ENCODE measurements at regions not wholly inside any gene's neighbourhood (a gene's known extent, or its start where the extent isn't known, plus 50 kb on each side); places are given as distances from the start of the nearest gene placed in this dataset.

DNA sequence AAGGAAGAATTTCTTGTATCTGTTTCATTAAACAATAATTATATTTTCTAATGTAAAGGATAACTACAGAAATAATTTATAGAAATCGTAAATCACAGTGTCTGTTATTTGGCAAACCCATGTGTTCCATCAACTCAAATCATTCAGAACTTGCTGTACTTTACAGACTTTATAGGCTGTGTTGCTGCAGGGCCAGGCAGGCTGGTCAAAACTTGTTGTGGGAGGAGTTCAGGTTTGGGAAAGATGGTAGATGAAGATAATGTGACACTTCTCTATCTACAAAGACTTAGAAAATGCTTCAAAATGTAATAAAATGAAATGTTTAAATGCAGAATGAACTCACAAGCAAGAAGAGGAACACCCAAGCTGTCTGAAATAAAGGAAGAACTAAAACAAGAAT, 183.4 kb downstream of the SEMA6D start:
- TF ChIP-seq EZH2 (IDR thresholded peaks at IDR 0.05; ENCODE audit: borderline replicate concordance, insufficient read depth, low read length, poor library complexity, severe bottlenecking) (no peak), POLR2AphosphoS5 (IDR thresholded peaks at IDR 0.05) (no peak), RAD21 (conservative IDR thresholded peaks at IDR 0.05) (no peak), TAF1 (IDR thresholded peaks at IDR 0.05; ENCODE audit: low read depth) (no peak)
- TF ChIP-seq, protein P1, sequence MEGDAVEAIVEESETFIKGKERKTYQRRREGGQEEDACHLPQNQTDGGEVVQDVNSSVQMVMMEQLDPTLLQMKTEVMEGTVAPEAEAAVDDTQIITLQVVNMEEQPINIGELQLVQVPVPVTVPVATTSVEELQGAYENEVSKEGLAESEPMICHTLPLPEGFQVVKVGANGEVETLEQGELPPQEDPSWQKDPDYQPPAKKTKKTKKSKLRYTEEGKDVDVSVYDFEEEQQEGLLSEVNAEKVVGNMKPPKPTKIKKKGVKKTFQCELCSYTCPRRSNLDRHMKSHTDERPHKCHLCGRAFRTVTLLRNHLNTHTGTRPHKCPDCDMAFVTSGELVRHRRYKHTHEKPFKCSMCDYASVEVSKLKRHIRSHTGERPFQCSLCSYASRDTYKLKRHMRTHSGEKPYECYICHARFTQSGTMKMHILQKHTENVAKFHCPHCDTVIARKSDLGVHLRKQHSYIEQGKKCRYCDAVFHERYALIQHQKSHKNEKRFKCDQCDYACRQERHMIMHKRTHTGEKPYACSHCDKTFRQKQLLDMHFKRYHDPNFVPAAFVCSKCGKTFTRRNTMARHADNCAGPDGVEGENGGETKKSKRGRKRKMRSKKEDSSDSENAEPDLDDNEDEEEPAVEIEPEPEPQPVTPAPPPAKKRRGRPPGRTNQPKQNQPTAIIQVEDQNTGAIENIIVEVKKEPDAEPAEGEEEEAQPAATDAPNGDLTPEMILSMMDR (IDR thresholded peaks at IDR 0.05; ENCODE audit: poor library complexity, severe bottlenecking) = no peak
